ENCODE measurements at regions not wholly inside any gene's neighbourhood (a gene's known extent, or its start where the extent isn't known, plus 50 kb on each side); places are given as distances from the start of the nearest gene placed in this dataset.
A peak's percentile ranks its signal among the peaks of the same experiment; 100 is the strongest.

DNA sequence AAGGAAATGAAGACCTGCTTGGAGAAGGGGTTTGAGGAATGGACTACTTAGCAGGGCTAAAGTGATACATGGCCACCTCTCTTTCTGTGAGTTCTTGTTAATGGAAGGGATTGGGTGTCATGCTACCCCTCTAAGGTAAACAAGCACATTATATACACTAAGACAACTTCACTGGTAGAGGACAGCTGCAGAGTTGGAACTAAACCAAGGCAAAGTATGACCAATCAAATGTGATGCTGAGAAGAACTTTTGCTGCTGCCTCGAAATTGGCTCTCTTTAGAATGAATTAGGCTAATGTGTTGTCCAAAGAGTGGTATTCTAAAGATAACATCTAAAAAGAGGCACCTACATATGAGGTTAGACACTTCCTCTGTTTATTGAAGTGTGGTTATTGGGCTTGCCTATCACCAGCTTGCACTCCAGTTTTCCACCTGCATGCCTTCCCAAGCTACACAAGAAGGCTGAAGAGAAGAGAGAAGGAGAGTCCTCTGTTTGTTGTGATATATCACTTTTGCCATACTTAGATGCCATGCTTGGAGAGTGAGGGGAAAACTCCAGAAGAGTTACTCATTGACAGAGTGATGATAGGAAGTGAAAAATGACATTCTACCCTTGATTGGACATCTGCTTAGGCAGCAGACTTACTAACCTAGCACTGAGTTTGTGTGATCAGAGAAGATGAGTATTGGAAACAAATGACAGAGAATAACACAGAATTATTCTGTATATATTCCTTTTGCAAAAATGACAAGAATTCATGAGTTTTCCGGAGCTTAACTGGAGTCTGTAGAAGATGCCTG lies 536.1 kb downstream of the ZNF608 start:
- no peak overlapping the region for H3K4me2 ChIP-seq (ENCODE audit: unreplicated experiment)
- H3K27ac ChIP-seq, result no peak overlapping the region
- H4K20me1 ChIP-seq (ENCODE audit: insufficient read depth), result no peaks in the 10 kb centered on the region
- no peak overlapping the region for H3K4me3 ChIP-seq
- no peaks in the 10 kb centered on the region for H3K9me2 ChIP-seq (ENCODE audit: insufficient read depth)
- H2AFZ ChIP-seq, result no peak overlapping the region
- H3K9ac ChIP-seq, result no peak overlapping the region
- H3K9me3 ChIP-seq (ENCODE audit: low read depth), result no peaks in the 10 kb centered on the region
- in situ Hi-C loops (cut with MboI), result no loop called here
- H3K36me3 ChIP-seq (ENCODE audit: low read depth), result no peaks in the 10 kb centered on the region
- H3F3A ChIP-seq (ENCODE audit: insufficient read depth), result no peaks in the 10 kb centered on the region
- no peaks in the 10 kb centered on the region for H3K4me1 ChIP-seq (ENCODE audit: insufficient read depth)
- DNase-seq, result no peak
- TF ChIP-seq EZH2 (IDR thresholded peaks at IDR 0.05; ENCODE audit: insufficient read depth, poor library complexity, severe bottlenecking) (no peak), EZH2phosphoT487 (IDR thresholded peaks at IDR 0.05; ENCODE audit: insufficient read depth, low read depth) (no peak)
- WGBS, 2 experiments (ENCODE audit: low coverage in 1 of 2, low lambda C conversion rate in 2 of 2, missing lambda C conversion rate in 2 of 2), result 52 to 55% methylated on average over 2 of the region's 2 CpGs
- no peaks in the 10 kb centered on the region for H3K79me2 ChIP-seq (ENCODE audit: insufficient read depth)
- H3K27me3 ChIP-seq (replicated peaks; ENCODE audit: insufficient read depth), result no peaks in the 10 kb centered on the region

- H3K36me3 ChIP-seq (ENCODE audit: low read depth), result no peaks in the 10 kb centered on the region
- no peak overlapping the region for H3K9ac ChIP-seq
- no peak for DNase-seq
- H4K20me1 ChIP-seq (ENCODE audit: insufficient read depth), result no peaks in the 10 kb centered on the region
- TF ChIP-seq EZH2 (IDR thresholded peaks at IDR 0.05; ENCODE audit: insufficient read depth, poor library complexity, severe bottlenecking), result no peak
- TF ChIP-seq EZH2phosphoT487 (IDR thresholded peaks at IDR 0.05; ENCODE audit: insufficient read depth, low read depth), result no peak
- no peaks in the 10 kb centered on the region for H3K79me2 ChIP-seq (ENCODE audit: insufficient read depth)
- H3K4me2 ChIP-seq (ENCODE audit: unreplicated experiment), result no peak overlapping the region
- H2AFZ ChIP-seq, result no peak overlapping the region
- no peaks in the 10 kb centered on the region for H3K9me2 ChIP-seq (ENCODE audit: insufficient read depth)
- H3K4me1 ChIP-seq (ENCODE audit: insufficient read depth), result no peaks in the 10 kb centered on the region
- H3K4me3 ChIP-seq, result no peak overlapping the region
- H3F3A ChIP-seq (ENCODE audit: insufficient read depth), result no peaks in the 10 kb centered on the region
- in situ Hi-C loops (cut with MboI), result no loop called here
- H3K27ac ChIP-seq, result no peak overlapping the region
- 39 to 51% methylated on average over 3 of the region's 3 CpGs for WGBS, 2 experiments (ENCODE audit: low coverage in 1 of 2, low lambda C conversion rate in 2 of 2, missing lambda C conversion rate in 2 of 2)
- H3K9me3 ChIP-seq (ENCODE audit: low read depth), result no peaks in the 10 kb centered on the region
- no peaks in the 10 kb centered on the region for H3K27me3 ChIP-seq (replicated peaks; ENCODE audit: insufficient read depth)
Measured at GRCh38 chr5:124207118-124207517, 539.3 kb downstream of the ZNF608 start.

DNA sequence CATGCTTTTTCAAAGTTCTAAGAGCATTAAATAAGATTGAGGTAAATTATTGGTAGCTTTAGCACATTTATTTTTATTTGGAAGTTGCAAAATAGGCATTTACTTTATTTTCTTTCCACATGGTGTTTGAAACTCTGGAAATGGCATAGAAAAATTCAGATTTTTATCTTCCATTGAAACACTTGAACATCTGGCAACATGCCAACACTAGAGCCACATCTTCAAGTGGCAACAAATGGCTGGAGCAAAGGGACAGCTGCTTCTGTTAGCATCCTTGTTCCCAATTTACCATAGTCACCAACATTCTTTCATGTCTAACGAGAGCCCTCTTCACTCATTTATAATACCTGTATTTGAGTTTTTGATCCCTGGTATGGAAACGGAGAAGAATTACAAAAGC lies 539.9 kb downstream of the ZNF608 start:
- H3K27me3 ChIP-seq (replicated peaks; ENCODE audit: insufficient read depth), result no peaks in the 10 kb centered on the region
- no peak overlapping the region for H3K9ac ChIP-seq
- no peaks in the 10 kb centered on the region for H3K9me3 ChIP-seq (ENCODE audit: low read depth)
- no peak overlapping the region for H2AFZ ChIP-seq
- no peak overlapping the region for H3K27ac ChIP-seq
- no peak overlapping the region for H3K4me3 ChIP-seq
- no peaks in the 10 kb centered on the region for H3K9me2 ChIP-seq (ENCODE audit: insufficient read depth)
- no peaks in the 10 kb centered on the region for H3F3A ChIP-seq (ENCODE audit: insufficient read depth)
- H3K4me1 ChIP-seq (ENCODE audit: insufficient read depth), result no peaks in the 10 kb centered on the region
- H3K4me2 ChIP-seq (ENCODE audit: unreplicated experiment), result no peak overlapping the region
- no peaks in the 10 kb centered on the region for H3K36me3 ChIP-seq (ENCODE audit: low read depth)
- WGBS, 2 experiments (ENCODE audit: low coverage in 1 of 2, low lambda C conversion rate in 2 of 2, missing lambda C conversion rate in 2 of 2), result 75 to 79% methylated on average over 2 of the region's 2 CpGs
- no peaks in the 10 kb centered on the region for H4K20me1 ChIP-seq (ENCODE audit: insufficient read depth)
- in situ Hi-C loops (cut with MboI), result no loop called here
- peak; percentile 2 for DNase-seq
- no peaks in the 10 kb centered on the region for H3K79me2 ChIP-seq (ENCODE audit: insufficient read depth)
- TF ChIP-seq EZH2 (IDR thresholded peaks at IDR 0.05; ENCODE audit: insufficient read depth, poor library complexity, severe bottlenecking) (no peak), EZH2phosphoT487 (IDR thresholded peaks at IDR 0.05; ENCODE audit: insufficient read depth, low read depth) (no peak)

- 54 to 58% methylated on average over 4 of the region's 4 CpGs for WGBS, 2 experiments (ENCODE audit: low coverage in 1 of 2, low lambda C conversion rate in 2 of 2, missing lambda C conversion rate in 2 of 2)
- H3K27me3 ChIP-seq (replicated peaks; ENCODE audit: insufficient read depth), result no peaks in the 10 kb centered on the region
- in situ Hi-C loops (cut with MboI), result no loop called here
Measured at GRCh38 chr5:124203303-124203702, 543.1 kb downstream of the ZNF608 start.

More at GRCh38 chr5:124203303-124203702, 543.1 kb downstream of the ZNF608 start:
- Histone ChIP-seq H3K4me2 (ENCODE audit: unreplicated experiment) (no peak overlapping the region), H3K9ac (no peak overlapping the region), H3K4me1 (ENCODE audit: insufficient read depth) (no peaks in the 10 kb centered on the region), H3F3A (ENCODE audit: insufficient read depth) (no peaks in the 10 kb centered on the region), H3K9me3 (ENCODE audit: low read depth) (no peaks in the 10 kb centered on the region), H3K36me3 (ENCODE audit: low read depth) (no peaks in the 10 kb centered on the region), H4K20me1 (ENCODE audit: insufficient read depth) (no peaks in the 10 kb centered on the region), H3K27ac (no peak overlapping the region), H3K4me3 (no peak overlapping the region), H3K79me2 (ENCODE audit: insufficient read depth) (no peaks in the 10 kb centered on the region), H3K9me2 (ENCODE audit: insufficient read depth) (no peaks in the 10 kb centered on the region), H2AFZ (no peak overlapping the region)
- no peak for TF ChIP-seq EZH2phosphoT487 (IDR thresholded peaks at IDR 0.05; ENCODE audit: insufficient read depth, low read depth)
- no peak for TF ChIP-seq EZH2 (IDR thresholded peaks at IDR 0.05; ENCODE audit: insufficient read depth, poor library complexity, severe bottlenecking)
- DNase-seq, result no peak
